HG03558 (cell line): ENCODE measurements at regions not wholly inside any gene's neighbourhood (a gene's known extent, or its start where the extent isn't known, plus 50 kb on each side); places are given as distances from the start of the nearest gene placed in this dataset.
"Not testable (repeated sequence)": the region's sequence is repeated elsewhere in the genome, so short reads cannot be mapped to it uniquely, and the experiment has no call there.

Source experiments
- ATAC-seq: cut with Tn5 transposase; IDR thresholded peaks from one replicate; pipeline ENCODE4 v1.9.1; 2021; ENCODE audit warnings: moderate number of reproducible peaks; ENCODE audit not compliant: unreplicated experiment; ENCODE audit errors: extremely low read depth

- ATAC-seq: no peak
Observed at GRCh38 chr13:104944176-104944575, 1591.3 kb downstream of the EFNB2 start.

GRCh38 chr13:104943331-104943730 is 1592.1 kb downstream of the EFNB2 start:
- no peak for ATAC-seq

GRCh38 chr13:104937881-104938280 is 1597.6 kb downstream of the EFNB2 start:
- no peak for ATAC-seq

GRCh38 chr13:104936304-104936703 is 1599.2 kb downstream of the EFNB2 start:
- no peak for ATAC-seq

GRCh38 chr13:104920513-104920912 is 1614.9 kb downstream of the EFNB2 start:
- not testable (repeated sequence) for ATAC-seq

- ATAC-seq: no peak
Observed at GRCh38 chr13:104920091-104920490, 1615.4 kb downstream of the EFNB2 start.

GRCh38 chr13:104900191-104900817 is 1635.2 kb downstream of the EFNB2 start:
- no peak for ATAC-seq

- no peak for ATAC-seq
Observed at GRCh38 chr13:104898484-104898883, 1637.0 kb downstream of the EFNB2 start.

- ATAC-seq: no peak
Observed at GRCh38 chr13:104895521-104895920, 1639.9 kb downstream of the EFNB2 start.

- ATAC-seq: no peak
Observed at GRCh38 chr13:104875038-104875754, 1660.3 kb downstream of the EFNB2 start.

- ATAC-seq: no peak
Observed at GRCh38 chr13:104872153-104872552, 1663.3 kb downstream of the EFNB2 start.

GRCh38 chr13:104871456-104871855 is 1664.0 kb downstream of the EFNB2 start:
- ATAC-seq: no peak

- no peak for ATAC-seq
Observed at GRCh38 chr13:104869501-104869900, 1666.0 kb downstream of the EFNB2 start.

- ATAC-seq: no peak
Observed at GRCh38 chr13:104868806-104869205, 1666.7 kb downstream of the EFNB2 start.

GRCh38 chr13:104855581-104855980 is 1679.9 kb downstream of the EFNB2 start:
- no peak for ATAC-seq

- ATAC-seq: no peak
Observed at GRCh38 chr13:104854698-104855097, 1680.8 kb downstream of the EFNB2 start.

GRCh38 chr13:104854007-104854406 is 1681.5 kb downstream of the EFNB2 start:
- ATAC-seq: no peak

- ATAC-seq: no peak
Observed at GRCh38 chr13:104847922-104848321, 1687.5 kb downstream of the EFNB2 start.

- ATAC-seq: no peak
Observed at GRCh38 chr13:104843401-104843800, 1692.1 kb downstream of the EFNB2 start.

GRCh38 chr13:104841110-104841509 is 1694.4 kb downstream of the EFNB2 start:
- ATAC-seq: no peak

- no peak for ATAC-seq
Observed at GRCh38 chr13:104837756-104838155, 1697.7 kb downstream of the EFNB2 start.

- no peak for ATAC-seq
Observed at GRCh38 chr13:104833221-104833620, 1702.2 kb downstream of the EFNB2 start.
